ENCODE measurements at regions not wholly inside any gene's neighbourhood (a gene's known extent, or its start where the extent isn't known, plus 50 kb on each side); places are given as distances from the start of the nearest gene placed in this dataset.

- TF ChIP-seq POLR2A (IDR thresholded peaks at IDR 0.05; ENCODE audit: low read depth) (no peak), CTCF (IDR thresholded peaks at IDR 0.05) (no peak), POLR2AphosphoS5 (IDR thresholded peaks at IDR 0.05) (no peak), EP300 (IDR thresholded peaks at IDR 0.05) (no peak)
Measured at GRCh38 chr10:71045204-71045809, 156.9 kb upstream of the PCBD1 start.
